ENCODE measurements at regions not wholly inside any gene's neighbourhood (a gene's known extent, or its start where the extent isn't known, plus 50 kb on each side); places are given as distances from the start of the nearest gene placed in this dataset.

DNA sequence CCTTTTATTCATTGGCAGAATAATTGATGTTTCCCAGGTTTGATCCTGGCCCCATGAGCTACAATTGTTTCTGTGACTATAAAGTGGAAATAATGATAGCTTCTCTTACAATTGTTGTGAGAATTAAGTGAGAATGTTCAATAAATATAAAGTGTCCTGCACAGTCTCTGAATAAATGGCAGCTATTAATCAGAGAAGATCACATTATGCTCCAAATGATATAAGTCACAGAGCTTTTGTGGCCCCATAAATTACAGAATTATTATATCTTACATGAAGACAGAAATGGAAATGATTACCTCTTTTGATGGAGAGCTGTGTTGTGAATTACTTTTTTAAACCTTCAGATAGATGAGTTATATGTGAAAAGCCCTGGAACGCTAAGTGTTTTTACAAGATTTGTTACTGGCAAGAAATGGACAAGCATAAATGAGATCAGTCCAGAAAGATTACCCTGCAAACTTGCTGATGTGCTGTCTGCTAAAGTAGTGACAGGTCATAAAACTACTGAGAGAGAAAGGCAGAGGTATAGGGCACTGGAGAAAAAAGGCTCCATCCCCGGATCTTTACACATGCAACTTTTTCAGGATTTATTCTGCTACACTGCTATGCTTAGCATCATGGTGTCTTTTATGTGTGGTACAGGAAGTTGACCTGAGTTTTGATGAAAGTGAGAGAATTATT, 750.9 kb upstream of the GOT2 start:
- no peak overlapping the region for H3K4me2 ChIP-seq
- H3K27me3 ChIP-seq (ENCODE audit: insufficient read depth): no peaks in the 10 kb centered on the region
- H3K4me3 ChIP-seq (ENCODE audit: low read depth in 2 of 2, low read length in 1 of 2): no peak overlapping the region
- H2AFZ ChIP-seq (ENCODE audit: low read depth): no peak overlapping the region
- CTCF ChIA-PET: interaction anchor here (1.0 kb wide), 1 partner anchor 15 kb away, joined by 4 read pairs; no protein-coding TSS in a partner anchor
- POLR2A ChIA-PET: no interaction called here
- H4K20me1 ChIP-seq (ENCODE audit: insufficient read depth): no peaks in the 10 kb centered on the region
- H3K36me3 ChIP-seq (replicated peaks in 1 of 2; ENCODE audit: control insufficient read depth in 1 of 2, insufficient read depth in 2 of 2, low read length in 1 of 2): no peaks in the 10 kb centered on the region
- no peak overlapping the region for H3K27ac ChIP-seq (ENCODE audit: low read depth in 2 of 2, low read length in 1 of 2)
- H3F3A ChIP-seq (replicated peaks; ENCODE audit: insufficient read depth): no peaks in the 10 kb centered on the region
- no peaks in the 10 kb centered on the region; the same call in 1 of the 2 replicates for H3K9me3 ChIP-seq
- no peaks in the 10 kb centered on the region for H3K9me2 ChIP-seq
- no peaks in the 10 kb centered on the region for H3K4me1 ChIP-seq (ENCODE audit: control insufficient read depth in 1 of 2, insufficient read depth in 2 of 2, low read depth in 1 of 2, low read length in 1 of 2)
- WGBS (ENCODE audit: low lambda C conversion rate): 16% methylated on average over 2 of the region's 2 CpGs
- H3K9ac ChIP-seq: no peak overlapping the region
- TF ChIP-seq EP300 (IDR thresholded peaks at IDR 0.05; ENCODE audit: borderline replicate concordance in 1 of 2, low read depth in 1 of 2, low read length in 1 of 2) (no peak), CHD2 (IDR thresholded peaks at IDR 0.05; ENCODE audit: low read length, partially characterized antibody) (no peak), SIN3A (IDR thresholded peaks at IDR 0.05; ENCODE audit: borderline replicate concordance, low read depth, low read length) (no peak), POLR2AphosphoS5 (IDR thresholded peaks at IDR 0.05; ENCODE audit: low read depth, low read length) (no peak), TEAD4 (IDR thresholded peaks at IDR 0.05; ENCODE audit: borderline replicate concordance, insufficient read depth) (no peak), MAX (IDR thresholded peaks at IDR 0.05; ENCODE audit: low read depth) (no peak), SMC3 (IDR thresholded peaks at IDR 0.05; ENCODE audit: low read depth, low read length) (no peak), EZH2phosphoT487 (IDR thresholded peaks at IDR 0.05; ENCODE audit: borderline replicate concordance, low read depth) (no peak), RFX5 (IDR thresholded peaks at IDR 0.05; ENCODE audit: low read length) (no peak), GABPA (IDR thresholded peaks at IDR 0.05; ENCODE audit: low read depth) (no peak)
- TF ChIP-seq, protein P1, sequence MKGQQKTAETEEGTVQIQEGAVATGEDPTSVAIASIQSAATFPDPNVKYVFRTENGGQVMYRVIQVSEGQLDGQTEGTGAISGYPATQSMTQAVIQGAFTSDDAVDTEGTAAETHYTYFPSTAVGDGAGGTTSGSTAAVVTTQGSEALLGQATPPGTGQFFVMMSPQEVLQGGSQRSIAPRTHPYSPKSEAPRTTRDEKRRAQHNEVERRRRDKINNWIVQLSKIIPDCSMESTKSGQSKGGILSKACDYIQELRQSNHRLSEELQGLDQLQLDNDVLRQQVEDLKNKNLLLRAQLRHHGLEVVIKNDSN (IDR thresholded peaks at IDR 0.05; ENCODE audit: borderline replicate concordance, low read depth): no peak
- no peaks in the 10 kb centered on the region for H3K79me2 ChIP-seq (ENCODE audit: insufficient read depth)
- no peak for DNase-seq

- Histone ChIP-seq H3K4me3 (ENCODE audit: low read depth in 2 of 2, low read length in 1 of 2) (no peak overlapping the region), H3K79me2 (ENCODE audit: insufficient read depth) (no peaks in the 10 kb centered on the region), H3K27ac (ENCODE audit: low read depth in 2 of 2, low read length in 1 of 2) (no peak overlapping the region), H3K4me2 (no peak overlapping the region), H3F3A (replicated peaks; ENCODE audit: insufficient read depth) (no peaks in the 10 kb centered on the region), H3K4me1 (ENCODE audit: control insufficient read depth in 1 of 2, insufficient read depth in 2 of 2, low read depth in 1 of 2, low read length in 1 of 2) (no peaks in the 10 kb centered on the region), H3K9ac (no peak overlapping the region), H4K20me1 (ENCODE audit: insufficient read depth) (no peaks in the 10 kb centered on the region), H2AFZ (ENCODE audit: low read depth) (no peak overlapping the region), H3K36me3 (replicated peaks in 1 of 2; ENCODE audit: control insufficient read depth in 1 of 2, insufficient read depth in 2 of 2, low read length in 1 of 2) (no peaks in the 10 kb centered on the region), H3K9me3 (no peaks in the 10 kb centered on the region), H3K27me3 (ENCODE audit: insufficient read depth) (no peaks in the 10 kb centered on the region), H3K9me2 (no peaks in the 10 kb centered on the region)
- TF ChIP-seq FOXM1 (IDR thresholded peaks at IDR 0.05; ENCODE audit: low read depth): no peak
- no peak for TF ChIP-seq EP300 (IDR thresholded peaks at IDR 0.05; ENCODE audit: borderline replicate concordance in 1 of 2, low read depth in 1 of 2, low read length in 1 of 2)
- TF ChIP-seq, protein P2, sequence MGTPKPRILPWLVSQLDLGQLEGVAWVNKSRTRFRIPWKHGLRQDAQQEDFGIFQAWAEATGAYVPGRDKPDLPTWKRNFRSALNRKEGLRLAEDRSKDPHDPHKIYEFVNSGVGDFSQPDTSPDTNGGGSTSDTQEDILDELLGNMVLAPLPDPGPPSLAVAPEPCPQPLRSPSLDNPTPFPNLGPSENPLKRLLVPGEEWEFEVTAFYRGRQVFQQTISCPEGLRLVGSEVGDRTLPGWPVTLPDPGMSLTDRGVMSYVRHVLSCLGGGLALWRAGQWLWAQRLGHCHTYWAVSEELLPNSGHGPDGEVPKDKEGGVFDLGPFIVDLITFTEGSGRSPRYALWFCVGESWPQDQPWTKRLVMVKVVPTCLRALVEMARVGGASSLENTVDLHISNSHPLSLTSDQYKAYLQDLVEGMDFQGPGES (IDR thresholded peaks at IDR 0.05; ENCODE audit: low read depth, low read length): no peak
- TF ChIP-seq, protein P3, sequence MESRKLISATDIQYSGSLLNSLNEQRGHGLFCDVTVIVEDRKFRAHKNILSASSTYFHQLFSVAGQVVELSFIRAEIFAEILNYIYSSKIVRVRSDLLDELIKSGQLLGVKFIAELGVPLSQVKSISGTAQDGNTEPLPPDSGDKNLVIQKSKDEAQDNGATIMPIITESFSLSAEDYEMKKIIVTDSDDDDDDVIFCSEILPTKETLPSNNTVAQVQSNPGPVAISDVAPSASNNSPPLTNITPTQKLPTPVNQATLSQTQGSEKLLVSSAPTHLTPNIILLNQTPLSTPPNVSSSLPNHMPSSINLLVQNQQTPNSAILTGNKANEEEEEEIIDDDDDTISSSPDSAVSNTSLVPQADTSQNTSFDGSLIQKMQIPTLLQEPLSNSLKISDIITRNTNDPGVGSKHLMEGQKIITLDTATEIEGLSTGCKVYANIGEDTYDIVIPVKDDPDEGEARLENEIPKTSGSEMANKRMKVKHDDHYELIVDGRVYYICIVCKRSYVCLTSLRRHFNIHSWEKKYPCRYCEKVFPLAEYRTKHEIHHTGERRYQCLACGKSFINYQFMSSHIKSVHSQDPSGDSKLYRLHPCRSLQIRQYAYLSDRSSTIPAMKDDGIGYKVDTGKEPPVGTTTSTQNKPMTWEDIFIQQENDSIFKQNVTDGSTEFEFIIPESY (IDR thresholded peaks at IDR 0.05; ENCODE audit: borderline replicate concordance, low read depth): no peak
- no peak for TF ChIP-seq POLR2AphosphoS5 (IDR thresholded peaks at IDR 0.05; ENCODE audit: low read depth, low read length)
- TF ChIP-seq ELF1 (IDR thresholded peaks at IDR 0.05): no peak
- TF ChIP-seq RCOR1 (IDR thresholded peaks at IDR 0.05; ENCODE audit: low read length): no peak
- TF ChIP-seq TEAD4 (IDR thresholded peaks at IDR 0.05; ENCODE audit: borderline replicate concordance, insufficient read depth): no peak
- no peak for TF ChIP-seq FOXJ3 (CRISPR knock-in tag; IDR thresholded peaks at IDR 0.05)
- no peak for TF ChIP-seq NRF1 (IDR thresholded peaks at IDR 0.05; ENCODE audit: low read depth, low read length)
- TF ChIP-seq TCF12 (IDR thresholded peaks at IDR 0.05): no peak
- no peak for TF ChIP-seq RFX5 (IDR thresholded peaks at IDR 0.05; ENCODE audit: low read length)
- no peak for TF ChIP-seq MEF2A (IDR thresholded peaks at IDR 0.05; ENCODE audit: borderline replicate concordance, low read depth)
- TF ChIP-seq RAD21 (IDR thresholded peaks at IDR 0.05; ENCODE audit: low read length): no peak
- TF ChIP-seq, protein P1 (IDR thresholded peaks at IDR 0.05; ENCODE audit: borderline replicate concordance, low read depth): no peak
- TF ChIP-seq MXI1 (IDR thresholded peaks at IDR 0.05; ENCODE audit: low read depth, low read length): no peak
- DNase-seq: no peak
- ChIA-PET POLR2A (no interaction called here), CTCF (interaction anchor here (3.0 kb wide), 1 partner anchor 12 kb away, joined by 9 read pairs; no protein-coding TSS in a partner anchor)
- WGBS (ENCODE audit: low lambda C conversion rate): 28% methylated on average over 3 of the region's 3 CpGs
Observed at GRCh38 chr16:59478838-59479237, 744.7 kb upstream of the GOT2 start.

Measured in SK-N-SH (cell line).